ENCODE measurements at regions not wholly inside any gene's neighbourhood (a gene's known extent, or its start where the extent isn't known, plus 50 kb on each side); places are given as distances from the start of the nearest gene placed in this dataset.
"Not testable (repeated sequence)": the region's sequence is repeated elsewhere in the genome, so short reads cannot be mapped to it uniquely, and the experiment has no call there.

DNA sequence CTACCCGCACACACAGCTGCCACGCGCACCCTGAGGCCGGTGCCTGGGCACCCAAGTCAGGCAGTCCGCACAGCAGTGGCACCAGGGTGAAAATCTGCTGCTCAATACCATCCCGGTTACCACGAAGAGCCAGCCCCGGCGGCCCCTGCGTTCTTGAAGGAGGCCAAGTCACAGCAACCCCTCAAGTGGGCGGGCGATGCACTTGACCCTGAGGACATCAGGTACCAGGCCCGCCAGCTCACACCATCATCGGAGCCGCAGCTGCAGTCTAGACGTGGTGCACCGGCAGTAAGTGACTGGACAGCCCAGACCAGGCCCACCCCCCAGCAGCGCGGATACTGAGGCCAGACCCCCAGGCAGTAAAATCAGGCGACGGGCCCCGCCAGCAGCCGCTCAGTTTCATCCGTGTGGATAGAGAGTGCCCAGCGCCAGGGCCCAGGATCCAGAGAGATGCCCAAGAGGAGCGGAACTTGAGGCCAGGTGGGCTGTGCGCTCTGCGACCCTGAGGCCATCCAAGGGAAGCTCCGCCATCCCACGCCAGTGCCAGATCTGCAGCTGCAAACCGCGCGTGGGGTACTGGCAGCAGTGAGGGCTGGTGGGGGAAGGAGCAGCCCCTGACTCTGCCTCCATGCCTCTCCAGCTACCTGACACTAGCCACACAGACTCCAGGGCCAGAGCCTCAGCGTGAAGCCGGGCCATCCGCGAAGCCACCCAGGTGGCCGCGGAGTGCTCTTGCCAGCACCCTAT, 1214.2 kb downstream of the FOXD4L5 start:
- DNase-seq = peak in 1 of 2 donors; percentile 72
- H3K27me3 ChIP-seq; H3K4me3 ChIP-seq; H3K4me1 ChIP-seq; H3K27ac ChIP-seq; H3K36me3 ChIP-seq; ATAC-seq (ENCODE audit: low FRiP score in 2 of 2): not testable (repeated sequence)
- H3K9me3 ChIP-seq = peaks cover 0 to 18% (median 0%) of the 10 kb centered on the region in 4 donors
- WGBS, 2 donors = 62 to 79% methylated on average over 5 to 32 of the region's 39 CpGs

DNA sequence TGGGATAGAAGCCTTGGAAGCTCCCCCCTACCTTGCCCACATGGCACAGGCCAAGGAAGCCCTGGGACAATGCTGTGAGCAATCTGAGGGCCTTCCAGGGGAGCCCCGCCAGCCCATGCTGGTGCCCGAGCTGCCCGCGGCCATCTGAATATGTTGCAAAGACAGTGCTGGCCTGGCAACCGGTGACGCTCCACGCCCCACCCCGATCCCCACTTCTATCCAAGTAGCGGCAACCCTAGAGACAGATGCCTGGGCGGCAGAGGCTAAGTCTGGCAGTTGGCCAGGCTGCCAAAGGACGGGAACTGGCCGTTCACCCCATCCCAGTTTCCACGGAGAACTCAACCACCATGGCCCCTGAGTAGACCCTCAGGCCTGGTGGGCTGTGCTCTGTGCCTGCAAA, 1214.9 kb downstream of the FOXD4L5 start:
- 88 to 96% methylated on average over 5 to 12 of the region's 13 CpGs for WGBS, 2 donors
- not testable (repeated sequence) for ATAC-seq (ENCODE audit: low FRiP score in 2 of 2)

DNA sequence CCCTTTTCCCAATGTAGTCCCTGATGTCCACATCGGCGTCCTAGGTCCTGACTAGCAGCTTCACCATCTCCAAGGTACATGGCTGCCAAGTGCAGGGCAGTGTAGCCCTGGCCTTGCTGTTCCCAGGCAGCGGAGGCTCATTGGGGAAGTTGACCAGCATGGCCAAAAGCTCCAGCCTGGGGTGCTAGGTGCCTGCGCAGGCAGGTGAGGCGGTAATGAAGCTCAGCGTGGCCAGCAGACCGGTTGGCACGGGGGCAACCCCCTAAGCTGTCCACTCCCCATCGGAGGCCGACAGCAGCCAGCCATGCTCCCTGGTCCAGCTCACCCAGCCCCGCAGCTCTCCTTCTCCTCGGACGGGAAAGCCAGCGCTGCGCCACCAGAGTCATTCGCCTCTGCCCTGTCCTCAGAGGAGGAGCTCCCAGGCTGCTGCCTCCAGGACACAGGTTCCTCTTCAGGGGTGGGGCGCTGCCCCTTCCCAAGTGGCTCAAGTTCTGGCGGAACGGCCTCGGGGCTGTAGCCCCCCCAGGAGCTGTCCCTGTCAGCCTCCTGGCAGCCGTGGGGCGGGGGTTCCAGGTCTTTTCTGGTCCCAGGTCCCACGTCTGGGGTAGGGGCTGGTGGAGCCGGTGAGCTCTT, 1218.2 kb downstream of the FOXD4L5 start:
- 82 to 83% methylated on average over 17 to 23 of the region's 24 CpGs for WGBS, 2 donors
- no peak overlapping the region for H3K27ac ChIP-seq
- TF ChIP-seq, protein P1, sequence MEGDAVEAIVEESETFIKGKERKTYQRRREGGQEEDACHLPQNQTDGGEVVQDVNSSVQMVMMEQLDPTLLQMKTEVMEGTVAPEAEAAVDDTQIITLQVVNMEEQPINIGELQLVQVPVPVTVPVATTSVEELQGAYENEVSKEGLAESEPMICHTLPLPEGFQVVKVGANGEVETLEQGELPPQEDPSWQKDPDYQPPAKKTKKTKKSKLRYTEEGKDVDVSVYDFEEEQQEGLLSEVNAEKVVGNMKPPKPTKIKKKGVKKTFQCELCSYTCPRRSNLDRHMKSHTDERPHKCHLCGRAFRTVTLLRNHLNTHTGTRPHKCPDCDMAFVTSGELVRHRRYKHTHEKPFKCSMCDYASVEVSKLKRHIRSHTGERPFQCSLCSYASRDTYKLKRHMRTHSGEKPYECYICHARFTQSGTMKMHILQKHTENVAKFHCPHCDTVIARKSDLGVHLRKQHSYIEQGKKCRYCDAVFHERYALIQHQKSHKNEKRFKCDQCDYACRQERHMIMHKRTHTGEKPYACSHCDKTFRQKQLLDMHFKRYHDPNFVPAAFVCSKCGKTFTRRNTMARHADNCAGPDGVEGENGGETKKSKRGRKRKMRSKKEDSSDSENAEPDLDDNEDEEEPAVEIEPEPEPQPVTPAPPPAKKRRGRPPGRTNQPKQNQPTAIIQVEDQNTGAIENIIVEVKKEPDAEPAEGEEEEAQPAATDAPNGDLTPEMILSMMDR (IDR thresholded peaks at IDR 0.05) = no peak
- peaks cover 0 to 18% (median 0%) of the 10 kb centered on the region in 4 donors for H3K9me3 ChIP-seq
- no peak overlapping the region for H3K4me3 ChIP-seq
- peak in 1 of 2 donors; percentile 67 for DNase-seq
- no peaks in the 10 kb centered on the region for H3K4me1 ChIP-seq
- H3K27me3 ChIP-seq = no peaks in the 10 kb centered on the region
- H3K36me3 ChIP-seq = no peaks in the 10 kb centered on the region
- no peak for ATAC-seq (ENCODE audit: low FRiP score in 2 of 2)

More for the DNA sequence above, 1214.9 kb downstream of the FOXD4L5 start:
- not testable (repeated sequence) for H3K4me1 ChIP-seq, H3K4me3 ChIP-seq, H3K36me3 ChIP-seq, H3K27me3 ChIP-seq, H3K27ac ChIP-seq
- H3K9me3 ChIP-seq = peaks cover 0 to 18% (median 0%) of the 10 kb centered on the region in 4 donors
- peak in 1 of 2 donors; percentile 59 for DNase-seq

DNA sequence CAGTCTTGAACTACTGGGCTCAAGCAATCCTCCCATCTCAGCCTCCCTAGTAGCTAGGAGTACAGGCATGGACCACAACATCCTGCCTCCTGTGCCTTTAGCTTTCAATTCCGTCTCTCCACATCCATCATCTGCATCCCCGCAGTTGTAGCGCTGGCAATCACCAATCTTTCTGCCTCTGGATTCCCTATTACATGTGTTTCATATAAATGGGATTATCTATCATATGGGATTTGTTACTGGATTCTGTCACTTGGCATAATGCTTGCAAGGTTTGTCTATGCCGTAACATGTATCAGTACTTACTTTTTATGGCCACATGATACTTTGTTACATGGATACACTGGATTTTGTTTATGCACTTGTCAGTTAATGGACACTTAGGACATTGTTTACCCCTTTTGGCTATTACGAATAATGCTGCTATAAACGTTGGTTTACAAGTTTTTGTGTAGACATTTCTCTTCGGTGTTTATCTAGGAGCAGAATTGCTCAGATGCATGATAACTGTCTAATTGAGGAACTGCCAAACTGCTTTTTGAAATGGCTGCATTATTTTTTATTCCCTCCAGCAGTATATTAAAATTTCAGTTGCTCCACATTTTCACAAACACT, 1223.9 kb downstream of the FOXD4L5 start:
- H3K27me3 ChIP-seq = no peaks in the 10 kb centered on the region
- H3K4me3 ChIP-seq = no peak overlapping the region
- no peak for ATAC-seq (ENCODE audit: low FRiP score in 2 of 2)
- no peaks in the 10 kb centered on the region for H3K36me3 ChIP-seq
- WGBS, 2 donors = 75 to 76% methylated on average over 7 of the region's 7 CpGs
- DNase-seq = no peak
- H3K27ac ChIP-seq = no peak overlapping the region
- H3K9me3 ChIP-seq = no peaks in the 10 kb centered on the region
- no peak for TF ChIP-seq POLR2A (IDR thresholded peaks at IDR 0.05)
- no peak for TF ChIP-seq EP300 (IDR thresholded peaks at IDR 0.05)
- TF ChIP-seq, protein P1 (IDR thresholded peaks at IDR 0.05) = no peak
- TF ChIP-seq POLR2AphosphoS5 (IDR thresholded peaks at IDR 0.05) = no peak
- H3K4me1 ChIP-seq = no peaks in the 10 kb centered on the region

DNA sequence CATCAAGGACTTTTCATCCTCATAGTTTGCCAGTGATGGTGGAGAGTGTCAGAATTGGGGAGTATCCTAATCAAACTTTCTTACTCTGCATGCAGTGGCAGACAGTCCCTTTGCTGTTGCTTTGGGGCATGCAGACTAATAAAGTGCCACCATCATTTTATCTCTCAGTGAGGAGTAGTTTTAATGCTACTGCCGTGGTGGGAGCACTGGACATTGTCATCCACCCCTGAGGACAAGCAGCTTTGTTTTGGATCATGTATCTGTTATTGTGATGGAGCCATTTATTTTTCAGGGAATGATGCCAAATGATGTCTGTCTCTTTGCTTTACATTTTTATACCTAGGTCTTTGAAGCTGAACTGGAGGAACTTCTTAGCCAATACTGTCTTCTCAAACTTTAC, 1226.9 kb downstream of the FOXD4L5 start:
- H3K4me3 ChIP-seq; H3K36me3 ChIP-seq; H3K9me3 ChIP-seq; H3K27ac ChIP-seq; ATAC-seq (ENCODE audit: low FRiP score in 2 of 2); H3K4me1 ChIP-seq; DNase-seq; H3K27me3 ChIP-seq: not testable (repeated sequence)
- WGBS, 2 donors = 40 to 76% methylated on average over 1 of the region's 1 CpG

DNA sequence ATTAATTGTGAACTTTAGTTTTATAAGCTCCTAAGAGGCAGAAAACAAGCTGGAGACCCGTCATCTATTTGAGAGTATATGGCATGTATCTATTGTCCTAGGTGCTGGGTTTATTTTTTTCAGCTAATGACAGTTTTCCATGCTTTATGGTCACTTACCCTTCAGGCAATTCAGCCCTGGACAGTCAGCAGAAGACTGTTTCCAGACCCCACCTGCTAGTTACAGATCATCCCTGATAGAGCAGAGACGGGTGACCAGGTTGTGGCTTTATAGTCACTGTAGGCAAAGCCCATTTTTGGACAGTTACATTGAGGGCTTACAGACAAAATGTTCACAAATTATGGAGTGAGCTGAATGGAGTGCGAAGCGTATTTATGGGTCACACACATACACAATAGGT, 1227.5 kb downstream of the FOXD4L5 start:
- 59 to 70% methylated on average over 4 of the region's 4 CpGs for WGBS, 2 donors
- no peak for ATAC-seq (ENCODE audit: low FRiP score in 2 of 2)
- DNase-seq = no peak
- H3K9me3 ChIP-seq = no peaks in the 10 kb centered on the region
- no peak overlapping the region for H3K4me3 ChIP-seq
- no peak overlapping the region for H3K27ac ChIP-seq
- H3K27me3 ChIP-seq = no peaks in the 10 kb centered on the region
- no peaks in the 10 kb centered on the region for H3K4me1 ChIP-seq
- TF ChIP-seq EP300 (IDR thresholded peaks at IDR 0.05) (no peak), POLR2A (IDR thresholded peaks at IDR 0.05) (no peak), POLR2AphosphoS5 (IDR thresholded peaks at IDR 0.05) (no peak)
- TF ChIP-seq, protein P1 (IDR thresholded peaks at IDR 0.05) = no peak
- no peaks in the 10 kb centered on the region for H3K36me3 ChIP-seq

DNA sequence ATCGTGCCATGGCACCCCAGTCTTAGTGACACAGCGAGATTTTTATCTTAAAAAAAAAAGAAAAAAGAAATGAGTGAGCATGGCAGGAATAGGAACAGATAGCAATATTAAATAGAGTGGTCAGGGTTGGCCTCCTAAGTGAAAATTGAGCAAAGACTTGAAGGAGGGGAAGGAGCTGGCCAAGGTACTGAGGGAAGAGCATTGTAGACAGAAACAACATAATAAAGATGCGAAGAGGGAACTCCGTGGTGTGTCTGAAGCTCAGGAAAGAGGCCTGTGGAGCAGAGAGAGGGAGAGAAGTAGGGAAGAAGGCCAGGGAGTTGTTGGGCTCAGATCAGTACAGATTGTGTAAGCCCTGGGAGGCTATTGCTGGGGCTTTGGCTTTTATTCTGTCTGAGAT, 1256.1 kb downstream of the FOXD4L5 start:
- H3K4me1 ChIP-seq; H3K9me3 ChIP-seq; ATAC-seq (ENCODE audit: low FRiP score in 2 of 2); DNase-seq; H3K27ac ChIP-seq; H3K36me3 ChIP-seq; H3K27me3 ChIP-seq; H3K4me3 ChIP-seq: not testable (repeated sequence)
- 55 to 62% methylated on average over 4 of the region's 4 CpGs for WGBS, 2 donors

DNA sequence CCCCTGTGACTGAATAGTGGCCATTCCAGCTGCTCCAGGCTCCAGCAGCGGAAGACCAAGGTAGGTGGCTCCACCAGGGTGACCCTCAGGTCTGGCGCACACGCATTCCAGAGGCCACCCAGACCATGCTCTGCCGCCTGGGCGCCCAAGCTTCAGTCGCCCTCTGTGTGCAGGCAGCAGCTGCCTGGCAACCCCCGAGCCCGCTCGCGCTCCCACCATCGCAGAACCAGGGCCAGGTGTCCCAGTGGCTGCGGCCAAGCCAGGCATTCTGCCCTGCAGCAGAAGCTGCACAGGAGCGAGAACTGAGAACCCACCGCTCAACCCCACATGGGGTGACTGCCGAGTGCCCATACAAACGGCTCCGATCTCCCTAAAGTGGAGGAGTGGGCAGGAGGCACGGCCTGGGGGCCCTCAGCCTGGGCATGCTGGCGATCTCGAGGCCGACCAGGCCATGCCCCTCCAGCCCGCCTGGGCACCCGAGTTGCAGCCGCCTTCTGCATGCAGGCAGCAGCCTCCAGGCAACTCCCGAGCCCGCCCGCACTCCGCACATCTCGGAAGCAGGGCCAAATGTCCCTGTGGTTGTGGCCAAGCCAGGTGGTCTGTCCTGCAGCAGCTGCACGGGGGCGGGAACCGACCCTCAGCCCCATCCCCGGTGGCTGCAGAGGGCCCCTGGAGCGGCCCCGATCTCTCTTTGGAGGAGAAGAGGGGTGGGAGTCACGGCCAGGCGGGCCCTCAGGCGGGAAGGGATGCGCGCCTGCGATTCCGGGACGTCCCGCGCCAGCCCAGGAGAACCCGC, 1264.1 kb downstream of the FOXD4L5 start:
- peak in 1 of 2 donors; percentile 83 for DNase-seq
- not testable (repeated sequence) for ATAC-seq (ENCODE audit: low FRiP score in 2 of 2); H3K4me3 ChIP-seq; H3K36me3 ChIP-seq; H3K27me3 ChIP-seq; H3K4me1 ChIP-seq; H3K27ac ChIP-seq
- peaks cover 0 to 14% (median 0%) of the 10 kb centered on the region in 4 donors for H3K9me3 ChIP-seq
- 83 to 85% methylated on average over 28 to 39 of the region's 46 CpGs for WGBS, 2 donors

DNA sequence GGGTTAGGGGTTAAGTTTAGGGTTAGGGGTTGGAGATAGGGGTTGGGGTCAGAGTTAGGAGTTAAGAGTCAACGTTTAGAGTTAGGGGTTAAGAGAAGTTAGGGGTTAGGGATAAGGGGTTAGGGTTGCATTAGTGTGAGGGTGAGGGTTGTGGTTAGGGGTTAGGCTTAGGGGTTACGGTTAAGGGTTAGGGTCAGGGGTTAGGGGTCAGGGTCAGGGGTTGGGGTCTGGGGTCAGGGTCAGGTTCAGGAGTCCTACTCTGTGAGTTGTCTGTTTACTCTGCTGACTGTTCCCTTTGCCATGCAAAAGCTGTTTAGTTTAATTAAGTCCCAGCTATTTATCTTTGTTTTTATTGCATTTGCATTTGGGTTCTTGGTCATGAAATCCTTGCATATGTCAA, 1267.3 kb downstream of the FOXD4L5 start:
- not testable (repeated sequence) for ATAC-seq (ENCODE audit: low FRiP score in 2 of 2); H3K27me3 ChIP-seq; H3K27ac ChIP-seq; H3K4me3 ChIP-seq; H3K36me3 ChIP-seq; H3K4me1 ChIP-seq; DNase-seq
- 67 to 72% methylated on average over 2 of the region's 2 CpGs for WGBS, 2 donors
- peaks cover 0 to 29% (median 0%) of the 10 kb centered on the region in 4 donors for H3K9me3 ChIP-seq

All from upper lobe of left lung (tissue), 6 donors.